ENCODE measurements at regions not wholly inside any gene's neighbourhood (a gene's known extent, or its start where the extent isn't known, plus 50 kb on each side); places are given as distances from the start of the nearest gene placed in this dataset.

DNA sequence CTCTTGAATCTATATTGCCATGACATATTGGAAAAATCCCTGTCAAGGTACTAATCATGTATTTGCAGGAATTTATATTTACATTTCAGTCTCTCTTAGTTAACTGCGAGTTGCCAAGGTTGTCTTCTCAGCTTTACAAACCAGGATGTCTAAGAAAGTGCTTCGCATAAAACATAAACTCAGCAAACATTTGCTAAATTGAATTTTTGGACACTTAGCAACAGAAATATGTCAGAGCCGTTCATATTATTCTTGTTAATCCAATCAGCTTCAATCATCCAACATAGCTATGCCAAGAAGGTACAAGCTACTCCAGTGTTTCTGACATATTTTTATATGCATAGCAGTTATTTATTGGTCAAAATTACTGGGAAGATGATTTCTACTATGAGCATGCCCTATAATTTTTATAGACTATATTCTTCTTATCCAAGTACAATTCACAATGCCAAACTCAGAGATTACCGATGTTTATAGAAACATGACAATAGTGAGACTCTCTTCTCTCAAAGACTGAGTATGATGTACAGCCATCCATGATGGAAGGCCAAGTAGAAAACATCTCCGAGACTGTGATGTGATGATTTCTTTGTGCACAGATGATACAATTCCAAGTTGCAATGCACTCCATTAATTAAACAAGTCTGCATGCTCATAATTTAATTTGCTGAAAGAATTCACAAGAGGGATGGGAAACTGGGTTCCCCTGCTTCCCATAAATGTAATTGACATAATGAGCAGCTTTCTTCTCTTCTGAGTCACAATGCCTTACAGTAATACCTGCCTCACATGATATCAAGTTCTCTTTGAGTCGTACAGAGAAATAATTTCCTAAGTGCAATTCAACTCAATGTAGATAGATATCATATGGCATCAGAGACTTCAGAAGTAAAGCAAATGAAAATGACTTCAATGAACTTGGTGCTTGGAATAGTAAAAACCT is 776.3 kb downstream of the EFNB2 start:
- TF ChIP-seq POLR2A (IDR thresholded peaks at IDR 0.05) = no peak
- TF ChIP-seq, protein P1, sequence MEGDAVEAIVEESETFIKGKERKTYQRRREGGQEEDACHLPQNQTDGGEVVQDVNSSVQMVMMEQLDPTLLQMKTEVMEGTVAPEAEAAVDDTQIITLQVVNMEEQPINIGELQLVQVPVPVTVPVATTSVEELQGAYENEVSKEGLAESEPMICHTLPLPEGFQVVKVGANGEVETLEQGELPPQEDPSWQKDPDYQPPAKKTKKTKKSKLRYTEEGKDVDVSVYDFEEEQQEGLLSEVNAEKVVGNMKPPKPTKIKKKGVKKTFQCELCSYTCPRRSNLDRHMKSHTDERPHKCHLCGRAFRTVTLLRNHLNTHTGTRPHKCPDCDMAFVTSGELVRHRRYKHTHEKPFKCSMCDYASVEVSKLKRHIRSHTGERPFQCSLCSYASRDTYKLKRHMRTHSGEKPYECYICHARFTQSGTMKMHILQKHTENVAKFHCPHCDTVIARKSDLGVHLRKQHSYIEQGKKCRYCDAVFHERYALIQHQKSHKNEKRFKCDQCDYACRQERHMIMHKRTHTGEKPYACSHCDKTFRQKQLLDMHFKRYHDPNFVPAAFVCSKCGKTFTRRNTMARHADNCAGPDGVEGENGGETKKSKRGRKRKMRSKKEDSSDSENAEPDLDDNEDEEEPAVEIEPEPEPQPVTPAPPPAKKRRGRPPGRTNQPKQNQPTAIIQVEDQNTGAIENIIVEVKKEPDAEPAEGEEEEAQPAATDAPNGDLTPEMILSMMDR (IDR thresholded peaks at IDR 0.05) = no peak

Data from right lobe of liver (tissue), 4 donors.